Stomach smooth muscle (tissue), 2 donors: ENCODE measurements at regions not wholly inside any gene's neighbourhood (a gene's known extent, or its start where the extent isn't known, plus 50 kb on each side); places are given as distances from the start of the nearest gene placed in this dataset.

Experiments used
- H3K27ac ChIP-seq: one replicate; pipeline ENCODE4 v1.7.0; 2013; ENCODE audit warnings: mild to moderate bottlenecking, low read length, inconsistent platforms
- H3K27me3 ChIP-seq, 2 donors: one replicate each; pipeline ENCODE4 v1.7.0; 2013; ENCODE audit warnings: low read length in 2 of 2; ENCODE audit not compliant: insufficient read depth in 2 of 2, control insufficient read depth in 1 of 2
- H3K36me3 ChIP-seq, 2 donors: one replicate each; pipeline ENCODE4 v1.7.0; 2013; ENCODE audit warnings: low read length in 2 of 2; ENCODE audit not compliant: control insufficient read depth in 2 of 2, insufficient read depth in 2 of 2
- H3K4me1 ChIP-seq: one replicate; pipeline ENCODE4 v1.7.0; 2013; ENCODE audit warnings: low read length; ENCODE audit not compliant: control insufficient read depth, insufficient read depth
- H3K4me3 ChIP-seq, 2 donors: one replicate each; pipeline ENCODE4 v1.7.0; 2013; ENCODE audit warnings: low read length in 2 of 2
- H3K9ac ChIP-seq, 2 donors: one replicate each; pipeline ENCODE4 v1.7.0; 2013; ENCODE audit warnings: low read length in 2 of 2, mild to moderate bottlenecking in 1 of 2
- H3K9me3 ChIP-seq, 2 donors: one replicate each; pipeline ENCODE4 v1.7.0; 2013; ENCODE audit warnings: low read length in 2 of 2; ENCODE audit not compliant: control insufficient read depth in 2 of 2
- donor health status: healthy.
- donor health status: Pancreatic carcinoma.

- Histone ChIP-seq H3K9me3 (no peaks in the 10 kb centered on the region), H3K9ac (no peak overlapping the region), H3K4me3 (no peak overlapping the region), H3K27me3 (peaks cover 5 to 6% of the 10 kb centered on the region in 2 donors), H3K4me1 (no peaks in the 10 kb centered on the region), H3K27ac (no peak overlapping the region), H3K36me3 (no peaks in the 10 kb centered on the region)
These were observed 93.5 kb upstream of the HAND1 start for GRCh38 chr5:154571325-154572035.

DNA sequence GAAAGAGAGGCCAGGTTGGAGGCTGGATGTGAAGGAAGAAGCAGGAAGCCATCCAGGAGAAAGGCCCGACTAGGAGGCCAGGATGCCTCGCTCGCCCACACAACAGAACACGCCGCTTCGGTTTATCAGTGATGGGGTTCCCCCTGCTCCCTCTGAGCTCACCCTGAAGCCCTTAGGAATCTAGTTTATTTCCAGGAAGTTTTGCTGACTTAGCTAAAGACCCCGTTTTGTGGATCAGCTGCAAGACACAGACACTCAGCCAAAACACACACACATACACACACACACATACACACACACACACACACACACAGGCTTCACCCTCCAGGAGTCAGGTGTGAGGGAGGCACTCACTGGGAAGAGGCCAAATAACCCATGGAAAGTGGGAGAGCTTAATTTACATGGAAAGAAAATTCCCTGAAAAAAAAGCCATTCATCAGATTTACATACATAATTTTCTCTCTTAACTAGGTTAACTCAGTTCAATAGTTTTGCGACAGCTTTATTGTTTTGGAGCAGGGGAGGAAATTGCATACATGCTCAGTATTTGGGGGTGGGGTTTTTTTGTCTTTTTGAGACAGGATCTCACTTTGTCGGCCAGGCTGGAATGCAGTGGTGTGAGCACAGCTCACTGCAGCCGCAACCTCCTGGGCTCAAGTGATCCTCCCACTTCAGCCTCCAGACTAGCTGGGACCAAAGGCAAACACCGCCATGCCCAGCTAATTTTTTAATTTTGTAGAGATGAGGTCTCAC is 92.7 kb upstream of the HAND1 start:
- no peak overlapping the region for H3K9ac ChIP-seq
- peaks cover 2 to 4% of the 10 kb centered on the region in 2 donors for H3K27me3 ChIP-seq
- H3K36me3 ChIP-seq, result no peaks in the 10 kb centered on the region
- H3K4me1 ChIP-seq, result no peaks in the 10 kb centered on the region
- H3K27ac ChIP-seq, result no peak overlapping the region
- no peaks in the 10 kb centered on the region for H3K9me3 ChIP-seq
- no peak overlapping the region for H3K4me3 ChIP-seq

- peaks cover 2 to 4% of the 10 kb centered on the region in 2 donors for H3K27me3 ChIP-seq
- no peak overlapping the region for H3K27ac ChIP-seq
- no peaks in the 10 kb centered on the region for H3K36me3 ChIP-seq
- no peak overlapping the region for H3K9ac ChIP-seq
- H3K4me1 ChIP-seq, result no peaks in the 10 kb centered on the region
- no peak overlapping the region for H3K4me3 ChIP-seq
- H3K9me3 ChIP-seq, result no peaks in the 10 kb centered on the region
These were observed 90.6 kb upstream of the HAND1 start for GRCh38 chr5:154568589-154568988.

- H3K9ac ChIP-seq, result no peak overlapping the region
- H3K36me3 ChIP-seq, result no peaks in the 10 kb centered on the region
These were observed 89.1 kb upstream of the HAND1 start for GRCh38 chr5:154567155-154567554.

GRCh38 chr5:154566146-154566680 is 88.2 kb upstream of the HAND1 start:
- Histone ChIP-seq H3K4me1 (no peaks in the 10 kb centered on the region), H3K9me3 (no peaks in the 10 kb centered on the region), H3K27ac (no peak overlapping the region), H3K27me3 (peaks cover 2 to 4% of the 10 kb centered on the region in 2 donors), H3K9ac (no peak overlapping the region), H3K36me3 (no peaks in the 10 kb centered on the region), H3K4me3 (no peak overlapping the region)

More at GRCh38 chr5:154567155-154567554, 89.1 kb upstream of the HAND1 start:
- H3K4me1 ChIP-seq, result no peaks in the 10 kb centered on the region
- H3K27ac ChIP-seq, result no peak overlapping the region
- H3K4me3 ChIP-seq, result no peak overlapping the region
- no peaks in the 10 kb centered on the region for H3K9me3 ChIP-seq
- peaks cover 2 to 4% of the 10 kb centered on the region in 2 donors for H3K27me3 ChIP-seq

- Histone ChIP-seq H3K27ac (no peak overlapping the region), H3K9me3 (no peaks in the 10 kb centered on the region), H3K36me3 (no peaks in the 10 kb centered on the region), H3K4me3 (no peak overlapping the region), H3K27me3 (peaks cover 2 to 4% of the 10 kb centered on the region in 2 donors), H3K9ac (no peak overlapping the region), H3K4me1 (no peaks in the 10 kb centered on the region)
These were observed 87.1 kb upstream of the HAND1 start for GRCh38 chr5:154565123-154565522.

- Histone ChIP-seq H3K9ac (no peak overlapping the region), H3K27ac (no peak overlapping the region), H3K4me3 (no peak overlapping the region), H3K36me3 (no peaks in the 10 kb centered on the region), H3K27me3 (peaks cover 2 to 4% of the 10 kb centered on the region in 2 donors), H3K9me3 (no peaks in the 10 kb centered on the region), H3K4me1 (no peaks in the 10 kb centered on the region)
These were observed 84.3 kb upstream of the HAND1 start for GRCh38 chr5:154562244-154562880.

GRCh38 chr5:154559398-154560276 is 81.6 kb upstream of the HAND1 start:
- Histone ChIP-seq H3K27me3 (no peaks in the 10 kb centered on the region), H3K9me3 (no peaks in the 10 kb centered on the region), H3K4me3 (no peak overlapping the region), H3K27ac (no peak overlapping the region), H3K36me3 (no peaks in the 10 kb centered on the region), H3K4me1 (no peaks in the 10 kb centered on the region), H3K9ac (no peak overlapping the region)

DNA sequence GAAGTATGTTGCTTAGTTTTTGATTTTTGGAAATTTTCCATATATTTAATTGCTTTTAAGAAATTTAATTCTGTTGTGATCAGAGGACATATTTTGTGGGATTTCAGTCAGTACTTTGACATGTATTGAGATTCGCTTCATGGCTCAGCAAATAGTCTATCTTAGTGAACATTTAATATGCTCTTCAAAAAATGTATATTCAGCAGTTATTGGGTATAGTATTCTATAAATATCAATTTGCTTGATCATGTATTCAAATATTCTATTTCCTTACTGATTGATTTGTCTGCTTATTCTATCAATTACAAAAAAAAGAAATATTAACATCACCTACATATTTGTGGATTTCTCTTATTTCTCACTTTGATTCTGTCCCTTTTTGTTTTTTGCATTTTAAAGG is 79.5 kb upstream of the HAND1 start:
- H3K27me3 ChIP-seq, result no peaks in the 10 kb centered on the region
- no peaks in the 10 kb centered on the region for H3K4me1 ChIP-seq
- peaks cover 3 to 5% of the 10 kb centered on the region in 2 donors for H3K9me3 ChIP-seq
- no peak overlapping the region for H3K27ac ChIP-seq
- H3K36me3 ChIP-seq, result no peaks in the 10 kb centered on the region
- H3K4me3 ChIP-seq, result no peak overlapping the region
- no peak overlapping the region for H3K9ac ChIP-seq

DNA sequence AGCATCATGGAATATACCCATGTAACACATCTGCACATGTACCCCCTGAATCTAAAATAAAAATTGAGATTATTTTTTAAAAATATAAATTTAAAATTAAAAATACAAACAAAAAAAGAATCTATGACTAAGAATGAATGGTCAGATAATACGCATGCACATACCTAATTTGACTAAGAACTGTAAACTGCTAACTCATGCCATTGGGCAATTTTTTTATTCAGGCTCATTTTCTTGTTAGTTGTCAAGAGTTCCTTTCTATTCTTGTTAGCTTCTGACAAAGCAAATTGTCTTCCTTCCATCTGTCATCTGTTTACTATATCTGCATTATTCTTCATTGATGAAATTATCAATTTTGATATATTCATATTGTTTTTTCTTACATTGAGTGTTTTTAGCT is 69.5 kb upstream of the HAND1 start:
- Histone ChIP-seq H3K4me3 (no peak overlapping the region), H3K36me3 (no peaks in the 10 kb centered on the region), H3K4me1 (no peaks in the 10 kb centered on the region), H3K9ac (no peak overlapping the region), H3K27me3 (peaks cover 0 to 2% of the 10 kb centered on the region in 2 donors), H3K27ac (no peak overlapping the region), H3K9me3 (no peaks in the 10 kb centered on the region)
